Loucy (cell line): ENCODE measurements at regions not wholly inside any gene's neighbourhood (a gene's known extent, or its start where the extent isn't known, plus 50 kb on each side); places are given as distances from the start of the nearest gene placed in this dataset.

Experiments used
- H2AFZ ChIP-seq: fragments of 200-600 bp; sonication (generic); 2 replicates; pipeline ENCODE4 v1.6.0; 2016; ENCODE audit warnings: antibody characterized with exemption, mild to moderate bottlenecking, low read length, moderate library complexity
- H3F3A ChIP-seq: fragments of 200-600 bp; 2 replicates; pipeline ENCODE4 v1.6.0; 2016; ENCODE audit warnings: antibody characterized with exemption, low read depth, mild to moderate bottlenecking
- H3K27me3 ChIP-seq: fragments of 200-600 bp; sonication (generic); 2 replicates; pipeline ENCODE4 v1.6.1; 2014; ENCODE audit warnings: low read length, mild to moderate bottlenecking; ENCODE audit not compliant: insufficient read depth, poor library complexity, severe bottlenecking
- H3K36me3 ChIP-seq: fragments of 200-600 bp; sonication (generic); 2 replicates; pipeline ENCODE4 v1.6.1; 2016; ENCODE audit warnings: low read length; ENCODE audit not compliant: insufficient read depth
- H3K4me1 ChIP-seq: fragments of 200-600 bp; sonication (generic); 2 replicates; pipeline ENCODE4 v1.5.1; 2014; ENCODE audit warnings: low read length, mild to moderate bottlenecking; ENCODE audit not compliant: insufficient read depth, poor library complexity, severe bottlenecking
- H3K4me2 ChIP-seq: fragments of 200-600 bp; sonication (generic); 2 replicates; pipeline ENCODE4 v1.6.0; 2014; ENCODE audit warnings: antibody characterized with exemption, low read length, low read depth, mild to moderate bottlenecking; ENCODE audit not compliant: poor library complexity, severe bottlenecking
- H3K4me3 ChIP-seq: fragments of 200-600 bp; sonication (generic); 2 replicates; pipeline ENCODE4 v1.5.1; 2014; ENCODE audit warnings: low read length, mild to moderate bottlenecking, mixed read lengths; ENCODE audit not compliant: poor library complexity, severe bottlenecking
- H3K79me2 ChIP-seq: fragments of 200-600 bp; sonication (generic); 2 replicates; pipeline ENCODE4 v1.6.1; 2014; ENCODE audit warnings: low read length; ENCODE audit not compliant: insufficient read depth
- H3K9ac ChIP-seq: fragments of 200-600 bp; sonication (generic); 2 replicates; pipeline ENCODE4 v1.6.0; 2014; ENCODE audit warnings: mild to moderate bottlenecking, low read depth, low read length, moderate library complexity; ENCODE audit not compliant: poor library complexity, severe bottlenecking
- H3K9me2 ChIP-seq: fragments of 200-600 bp; sonication (generic); replicated peaks from 2 replicates; pipeline ENCODE4 v1.6.1; 2016; ENCODE audit warnings: low read depth, low read length, mixed read lengths
- H3K9me3 ChIP-seq: fragments of 200-600 bp; sonication (generic); 2 replicates; pipeline ENCODE4 v1.6.1; 2014; ENCODE audit warnings: mild to moderate bottlenecking, antibody characterized with exemption, low read length, low read depth; ENCODE audit not compliant: insufficient read depth
- H4K20me1 ChIP-seq: fragments of 200-600 bp; sonication (generic); 2 replicates; pipeline ENCODE4 v1.6.0; 2014; ENCODE audit warnings: antibody characterized with exemption, low read length, mild to moderate bottlenecking; ENCODE audit not compliant: insufficient read depth, poor library complexity, severe bottlenecking
- EZH2phosphoT487 ChIP-seq: fragments of 200-600 bp; IDR thresholded peaks from 2 replicates; pipeline ENCODE4 v1.6.1; 2018; ENCODE audit warnings: antibody characterized with exemption, mild to moderate bottlenecking, moderate library complexity, borderline replicate concordance
- TF ChIP-seq, protein P1 (sequence below): fragments of 200-600 bp; sonication (generic); conservative IDR thresholded peaks from 2 replicates; pipeline ENCODE4 v1.5.1; 2014; ENCODE audit warnings: mild to moderate bottlenecking, antibody characterized with exemption, low read length

DNA sequence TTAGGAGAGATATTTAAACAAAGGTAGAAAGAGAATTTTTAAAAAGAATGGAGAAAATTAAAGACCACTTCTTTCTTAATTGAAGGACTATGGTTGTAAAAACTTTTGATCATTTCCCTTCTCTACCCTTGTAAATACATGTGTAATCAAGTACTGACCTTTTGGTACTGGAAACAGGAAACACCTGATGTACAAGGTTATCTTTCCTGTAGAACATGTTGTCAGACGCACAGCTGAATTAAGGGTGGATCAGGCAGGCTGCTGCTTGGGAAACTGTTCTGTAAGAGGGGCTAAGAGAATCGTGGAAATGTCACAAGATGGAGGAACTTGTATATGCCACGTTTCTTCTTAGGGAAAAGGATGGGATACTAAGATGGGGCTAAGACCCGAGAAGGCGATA lies 341.6 kb downstream of the ZNF608 start:
- Histone ChIP-seq H3K27me3 (no peaks in the 10 kb centered on the region), H3K9me3 (no peaks in the 10 kb centered on the region), H3K4me1 (peaks cover 4% of the 10 kb centered on the region), H3K4me3 (no peak overlapping the region), H3K36me3 (no peaks in the 10 kb centered on the region), H3K9me2 (no peaks in the 10 kb centered on the region), H3K4me2 (no peak overlapping the region), H2AFZ (no peak overlapping the region), H3K79me2 (no peaks in the 10 kb centered on the region), H3K9ac (no peak overlapping the region), H4K20me1 (no peaks in the 10 kb centered on the region), H3F3A (no peaks in the 10 kb centered on the region)
- no peak for TF ChIP-seq EZH2phosphoT487
- TF ChIP-seq, protein P1, sequence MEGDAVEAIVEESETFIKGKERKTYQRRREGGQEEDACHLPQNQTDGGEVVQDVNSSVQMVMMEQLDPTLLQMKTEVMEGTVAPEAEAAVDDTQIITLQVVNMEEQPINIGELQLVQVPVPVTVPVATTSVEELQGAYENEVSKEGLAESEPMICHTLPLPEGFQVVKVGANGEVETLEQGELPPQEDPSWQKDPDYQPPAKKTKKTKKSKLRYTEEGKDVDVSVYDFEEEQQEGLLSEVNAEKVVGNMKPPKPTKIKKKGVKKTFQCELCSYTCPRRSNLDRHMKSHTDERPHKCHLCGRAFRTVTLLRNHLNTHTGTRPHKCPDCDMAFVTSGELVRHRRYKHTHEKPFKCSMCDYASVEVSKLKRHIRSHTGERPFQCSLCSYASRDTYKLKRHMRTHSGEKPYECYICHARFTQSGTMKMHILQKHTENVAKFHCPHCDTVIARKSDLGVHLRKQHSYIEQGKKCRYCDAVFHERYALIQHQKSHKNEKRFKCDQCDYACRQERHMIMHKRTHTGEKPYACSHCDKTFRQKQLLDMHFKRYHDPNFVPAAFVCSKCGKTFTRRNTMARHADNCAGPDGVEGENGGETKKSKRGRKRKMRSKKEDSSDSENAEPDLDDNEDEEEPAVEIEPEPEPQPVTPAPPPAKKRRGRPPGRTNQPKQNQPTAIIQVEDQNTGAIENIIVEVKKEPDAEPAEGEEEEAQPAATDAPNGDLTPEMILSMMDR, result no peak

DNA sequence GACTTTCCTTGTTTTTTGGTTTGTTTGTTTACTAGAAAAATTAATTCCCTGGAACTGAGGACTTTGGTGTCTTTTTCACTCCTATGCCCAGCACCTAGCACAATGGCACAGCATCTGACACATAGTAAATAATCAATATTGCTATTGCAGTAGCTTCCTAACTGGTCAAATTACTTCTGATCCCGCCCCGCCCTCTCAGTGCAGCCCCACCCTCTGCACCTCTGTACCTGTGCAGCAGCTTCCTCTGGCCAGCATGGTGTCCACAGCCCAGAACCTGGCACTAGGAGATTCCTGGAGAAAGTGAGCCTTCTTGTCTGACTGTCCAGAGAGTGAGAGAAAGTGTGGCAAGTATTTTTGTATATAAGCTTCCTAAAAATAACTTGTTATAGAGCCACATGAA lies 343.2 kb downstream of the ZNF608 start:
- no peak overlapping the region for H3K4me3 ChIP-seq
- no peaks in the 10 kb centered on the region for H3K9me3 ChIP-seq
- H3K36me3 ChIP-seq, result no peaks in the 10 kb centered on the region
- no peaks in the 10 kb centered on the region for H3K27me3 ChIP-seq
- H3K9me2 ChIP-seq, result no peaks in the 10 kb centered on the region
- H3K79me2 ChIP-seq, result no peaks in the 10 kb centered on the region
- H3K9ac ChIP-seq, result no peak overlapping the region
- H3K4me1 ChIP-seq, result peaks cover 4% of the 10 kb centered on the region
- no peak overlapping the region for H3K4me2 ChIP-seq
- H4K20me1 ChIP-seq, result no peaks in the 10 kb centered on the region
- TF ChIP-seq, protein P1, result no peak
- no peak for TF ChIP-seq EZH2phosphoT487
- no peak overlapping the region for H2AFZ ChIP-seq
- H3F3A ChIP-seq, result no peaks in the 10 kb centered on the region

- peaks cover 4% of the 10 kb centered on the region for H3K4me1 ChIP-seq
- no peaks in the 10 kb centered on the region for H3K27me3 ChIP-seq
- H3K9me2 ChIP-seq, result no peaks in the 10 kb centered on the region
- TF ChIP-seq, protein P1, result no peak
- no peaks in the 10 kb centered on the region for H3F3A ChIP-seq
- no peak overlapping the region for H2AFZ ChIP-seq
- H3K79me2 ChIP-seq, result no peaks in the 10 kb centered on the region
- H3K4me3 ChIP-seq, result no peak overlapping the region
- no peaks in the 10 kb centered on the region for H4K20me1 ChIP-seq
- no peaks in the 10 kb centered on the region for H3K36me3 ChIP-seq
- H3K4me2 ChIP-seq, result no peak overlapping the region
- H3K9me3 ChIP-seq, result no peaks in the 10 kb centered on the region
- no peak overlapping the region for H3K9ac ChIP-seq
Observed at GRCh38 chr5:124402144-124402581, 344.3 kb downstream of the ZNF608 start.
